GM21423 (cell line): ENCODE measurements at regions not wholly inside any gene's neighbourhood (a gene's known extent, or its start where the extent isn't known, plus 50 kb on each side); places are given as distances from the start of the nearest gene placed in this dataset.
A peak's percentile ranks its signal among the peaks of the same experiment; 100 is the strongest.

ENCODE experiments used
- ATAC-seq: cut with Tn5 transposase; IDR thresholded peaks from one replicate; pipeline ENCODE4 v1.9.1; 2021; ENCODE audit warnings: mild to moderate bottlenecking, moderate library complexity; ENCODE audit not compliant: unreplicated experiment

GRCh38 chr9:89805571-89806292 lies 200.9 kb downstream of the GADD45G start:
- ATAC-seq = no peak

- no peak for ATAC-seq
These were observed 201.7 kb downstream of the GADD45G start for GRCh38 chr9:89806371-89807100.

GRCh38 chr9:89807101-89807395 lies 202.2 kb downstream of the GADD45G start:
- no peak for ATAC-seq

- ATAC-seq = no peak
These were observed 202.9 kb downstream of the GADD45G start for GRCh38 chr9:89807682-89808075.

DNA sequence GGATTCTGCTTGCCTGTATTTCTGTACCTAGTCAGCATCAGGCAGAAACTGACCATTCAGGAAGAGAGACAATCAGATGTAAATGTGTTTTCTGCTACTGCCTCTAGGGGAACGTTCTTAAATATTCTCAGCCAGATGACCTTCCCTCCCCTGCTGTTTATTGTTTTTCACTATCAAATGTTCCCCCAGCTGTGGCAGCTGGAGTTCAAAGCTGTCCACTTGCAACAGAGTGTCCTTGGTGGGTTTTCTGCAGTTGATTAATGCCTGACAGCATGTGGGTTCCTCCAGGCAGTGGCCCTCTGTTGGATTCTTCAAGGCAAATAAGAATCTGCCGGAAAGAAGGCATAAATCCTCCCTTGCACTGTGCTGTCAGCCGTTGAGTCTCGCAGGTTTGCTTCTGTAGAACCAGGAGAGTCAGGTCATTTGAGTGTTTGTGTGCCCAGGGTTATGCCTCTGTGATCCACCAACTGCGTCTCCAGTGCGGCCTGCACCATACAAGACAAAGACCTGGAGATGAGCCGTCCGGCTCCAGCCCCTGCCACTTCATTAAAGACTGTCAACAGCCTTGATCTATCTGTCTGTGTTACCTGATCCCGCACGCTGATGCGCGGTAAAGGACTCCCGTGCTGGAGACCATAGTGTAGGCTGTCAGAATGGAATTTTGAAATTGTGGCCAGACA lies 203.4 kb downstream of the GADD45G start:
- ATAC-seq = no peak

DNA sequence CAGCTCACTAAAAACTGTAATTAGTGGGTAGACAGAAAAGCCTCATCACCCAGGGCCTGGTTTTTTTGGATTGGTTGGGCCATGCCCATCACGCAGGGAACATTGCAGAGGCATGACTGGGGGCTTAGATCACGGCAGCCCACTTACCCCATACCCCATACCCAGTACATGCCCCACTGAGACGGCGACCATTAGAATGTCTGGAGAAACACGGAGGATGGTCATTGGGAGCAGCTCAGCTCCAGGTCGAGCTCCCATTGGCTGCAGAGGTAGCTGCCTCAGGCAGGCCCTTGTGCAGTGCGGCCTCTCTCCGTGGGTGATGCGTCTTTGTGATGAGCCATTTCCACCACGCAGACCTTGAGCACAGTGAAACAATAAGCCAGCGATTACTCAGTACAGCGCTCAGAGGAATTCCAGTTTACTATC lies 204.0 kb downstream of the GADD45G start:
- no peak for ATAC-seq

DNA sequence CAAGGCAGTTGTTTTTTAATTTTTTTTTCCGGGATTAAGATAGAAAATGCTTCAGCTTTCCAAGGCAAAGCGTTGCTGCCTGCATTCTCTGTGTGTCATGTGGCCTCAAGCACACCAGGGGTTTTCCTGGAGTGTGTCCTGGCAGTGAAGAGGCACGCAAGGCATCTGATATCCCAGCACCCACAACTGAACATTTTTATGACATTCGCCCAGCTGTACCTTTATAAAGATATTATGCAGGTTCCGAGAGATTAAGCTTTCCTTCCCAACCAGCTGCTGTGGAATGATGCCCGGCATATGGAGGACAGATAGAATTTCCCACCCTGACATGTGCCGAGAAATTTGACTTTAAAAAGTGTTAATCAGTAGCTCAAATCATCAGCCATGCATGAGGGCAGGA lies 205.6 kb downstream of the GADD45G start:
- no peak for ATAC-seq

DNA sequence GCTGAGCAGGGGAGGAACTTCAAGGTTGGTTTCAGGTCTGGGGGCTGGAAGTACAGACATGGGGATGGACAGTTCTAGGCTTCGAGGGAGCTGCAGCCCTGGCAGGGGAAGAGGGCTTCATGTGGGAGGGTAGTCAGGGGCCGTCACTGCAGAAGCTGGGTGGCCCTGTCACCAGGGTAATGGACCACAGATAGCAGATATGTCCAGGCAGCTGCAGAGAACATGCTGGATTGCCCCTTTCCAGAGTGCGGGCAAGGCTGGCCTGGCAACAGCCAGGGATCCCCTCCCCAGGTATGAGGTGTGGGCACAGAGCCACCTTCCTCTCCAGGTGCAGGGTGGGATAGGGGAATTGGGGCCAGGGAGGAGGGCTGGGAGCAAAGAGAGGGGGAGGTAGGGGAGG lies 206.5 kb downstream of the GADD45G start:
- no peak for ATAC-seq

DNA sequence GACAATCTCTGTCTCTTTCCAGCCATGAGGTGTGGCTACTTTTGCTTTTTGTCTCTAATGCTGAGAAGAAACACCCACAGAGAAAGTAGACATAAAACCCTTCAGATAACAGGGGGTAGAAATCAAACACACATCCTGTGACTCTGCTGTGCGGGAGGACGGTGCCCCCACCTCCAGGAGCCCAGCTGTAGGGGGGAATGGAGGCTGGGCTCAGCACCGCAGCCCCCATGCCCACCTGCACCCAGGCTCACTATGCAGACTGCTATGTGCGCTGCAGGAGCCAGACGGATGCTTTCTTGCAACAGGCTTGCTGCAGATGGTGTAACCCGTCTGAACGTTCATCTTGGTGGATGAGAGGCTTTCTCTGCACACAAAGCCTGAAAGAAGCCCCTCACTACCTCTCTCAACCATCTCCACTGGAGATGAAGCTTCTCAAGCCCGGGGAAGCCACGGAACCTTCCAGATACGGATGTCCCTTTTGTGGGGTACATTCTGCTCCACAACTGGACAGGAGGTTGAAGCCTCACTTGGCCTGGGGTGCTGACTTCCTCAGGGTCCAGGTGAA lies 207.2 kb downstream of the GADD45G start:
- ATAC-seq = no peak

- ATAC-seq = no peak
These were observed 207.9 kb downstream of the GADD45G start for GRCh38 chr9:89812556-89813181.

- ATAC-seq = no peak
These were observed 208.7 kb downstream of the GADD45G start for GRCh38 chr9:89813482-89813881.

DNA sequence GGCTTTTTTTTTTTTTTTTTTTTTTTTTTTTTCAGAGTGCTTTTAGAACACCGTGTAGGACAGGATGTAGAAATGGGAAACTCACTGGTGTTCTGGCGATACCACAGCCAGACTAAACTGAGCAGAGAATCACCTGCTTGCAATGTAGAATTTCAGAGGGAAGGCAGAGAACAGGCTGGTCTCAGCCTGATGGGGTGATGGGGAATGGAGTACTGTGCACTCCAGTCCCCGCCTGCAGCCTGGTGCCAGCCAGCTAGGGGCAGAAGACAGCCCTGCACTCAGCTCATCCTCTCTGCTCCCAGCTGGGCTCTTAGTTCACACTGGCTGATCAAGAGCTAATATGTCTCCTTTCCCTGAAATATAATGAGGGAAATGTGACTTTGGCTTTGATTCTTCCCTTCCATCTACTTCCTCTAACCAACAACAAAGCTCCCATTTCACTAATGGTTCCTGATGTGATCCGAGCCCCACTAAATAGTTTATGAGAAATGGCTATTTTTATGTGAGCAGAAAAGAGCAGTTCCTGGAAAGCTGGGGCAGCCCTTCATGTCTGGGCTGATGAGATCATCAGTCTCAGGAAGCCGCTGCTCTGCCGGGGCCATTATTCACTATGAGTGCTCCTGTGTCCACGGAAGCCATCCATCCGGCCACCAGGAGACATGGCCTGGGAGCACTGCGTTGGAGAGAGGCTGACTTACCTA lies 209.7 kb downstream of the GADD45G start:
- no peak for ATAC-seq

DNA sequence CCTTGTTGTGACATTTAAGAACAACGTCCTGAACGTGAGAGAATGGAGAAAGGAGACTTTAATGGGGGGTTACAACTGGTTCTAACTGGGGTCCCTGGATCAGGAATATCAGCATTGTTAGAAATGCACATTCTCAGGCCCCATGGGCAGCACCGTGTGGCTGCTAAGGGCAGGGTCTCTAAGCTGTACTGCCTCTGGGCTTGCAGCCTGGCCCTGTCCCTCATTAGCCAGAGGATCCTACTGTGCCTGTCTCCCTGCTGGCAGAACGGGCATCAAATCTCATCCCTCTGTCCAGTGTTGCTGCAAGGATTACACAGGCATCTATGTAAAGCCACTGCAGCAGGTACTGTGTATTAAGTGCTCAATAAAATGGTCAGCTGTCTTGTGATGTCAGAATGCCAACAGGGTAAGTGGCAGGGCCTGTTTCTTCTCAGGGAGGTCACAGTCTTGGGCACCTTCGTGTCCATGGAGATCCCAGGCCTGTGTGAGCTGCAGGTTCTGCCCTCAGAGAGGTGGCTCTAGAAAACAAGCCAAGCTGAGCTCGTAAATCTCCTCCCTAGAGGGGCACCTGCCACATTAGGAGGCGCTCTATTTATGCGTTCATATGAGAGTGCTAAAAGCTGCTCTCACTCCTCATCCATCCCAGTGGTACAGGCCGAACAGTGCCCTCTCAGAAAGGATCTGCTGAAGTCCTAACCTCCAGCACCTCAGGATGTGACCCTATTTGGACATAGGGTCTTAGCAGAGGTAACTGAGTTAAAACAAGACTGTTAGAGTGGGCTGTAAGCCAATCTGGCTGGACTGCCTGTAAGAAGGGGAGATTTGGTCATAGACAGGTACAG lies 210.5 kb downstream of the GADD45G start:
- peak; percentile 25 for ATAC-seq

GRCh38 chr9:89815903-89816573 lies 211.2 kb downstream of the GADD45G start:
- ATAC-seq = peak; percentile 86

DNA sequence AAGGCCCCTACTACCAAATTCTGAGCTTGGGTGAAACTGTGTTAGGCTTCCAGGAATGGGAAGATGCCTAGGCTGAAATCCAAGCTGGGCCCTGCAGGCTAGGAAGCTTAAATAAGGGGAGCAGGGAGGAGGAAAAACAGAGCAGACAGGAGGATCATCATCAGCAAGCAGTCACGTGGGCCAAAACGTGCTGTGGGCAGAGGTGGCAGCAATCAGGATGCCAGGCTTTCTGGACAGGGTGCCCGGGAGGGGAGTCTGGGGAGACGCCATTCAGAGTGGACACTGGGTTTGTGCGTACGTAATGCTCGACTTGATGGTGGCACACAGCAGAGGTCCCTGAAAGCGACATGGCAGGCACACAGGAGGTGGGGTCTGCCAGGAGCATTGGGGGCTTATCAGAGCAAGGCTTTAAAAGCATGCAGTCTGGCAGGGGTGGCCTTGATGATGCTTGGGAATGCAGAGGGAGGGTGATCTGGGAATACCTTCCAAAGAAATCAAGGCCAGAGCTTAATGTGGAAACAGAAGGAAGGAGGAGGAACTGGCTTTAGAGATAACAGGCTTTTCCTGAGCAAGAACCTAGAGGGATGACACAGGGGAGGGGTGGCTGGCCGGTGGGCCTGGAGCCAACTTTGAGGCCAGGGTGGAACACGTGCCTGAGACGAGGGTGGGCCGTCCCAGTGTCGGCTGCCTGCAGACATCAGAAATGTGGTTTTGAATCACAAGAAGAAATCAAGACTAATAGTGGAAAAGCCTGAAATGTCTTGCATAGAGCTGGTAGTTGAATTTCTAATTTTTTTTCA lies 212.5 kb downstream of the GADD45G start:
- no peak for ATAC-seq

GRCh38 chr9:89820337-89820736 lies 215.5 kb downstream of the GADD45G start:
- no peak for ATAC-seq

GRCh38 chr9:89821081-89821480 lies 216.3 kb downstream of the GADD45G start:
- no peak for ATAC-seq

- ATAC-seq = no peak
These were observed 218.2 kb downstream of the GADD45G start for GRCh38 chr9:89822996-89823395.
